COLO829 (cell line): ENCODE measurements at regions not wholly inside any gene's neighbourhood (a gene's known extent, or its start where the extent isn't known, plus 50 kb on each side); places are given as distances from the start of the nearest gene placed in this dataset.
"Not testable (repeated sequence)": the region's sequence is repeated elsewhere in the genome, so short reads cannot be mapped to it uniquely, and the experiment has no call there.

Experiments used
- DNase-seq: peaks from one replicate; pipeline ENCODE4 v3.0.0; 2012; ENCODE audit warnings: low spot score

GRCh38 chr19:30681162-30682100, 309.2 kb downstream of the ZNF536 start:
- DNase-seq, result no peak

- not testable (repeated sequence) for DNase-seq
Measured at GRCh38 chr19:30680399-30680798, 308.2 kb downstream of the ZNF536 start.

GRCh38 chr19:30679789-30680188, 307.6 kb downstream of the ZNF536 start:
- no peak for DNase-seq

DNA sequence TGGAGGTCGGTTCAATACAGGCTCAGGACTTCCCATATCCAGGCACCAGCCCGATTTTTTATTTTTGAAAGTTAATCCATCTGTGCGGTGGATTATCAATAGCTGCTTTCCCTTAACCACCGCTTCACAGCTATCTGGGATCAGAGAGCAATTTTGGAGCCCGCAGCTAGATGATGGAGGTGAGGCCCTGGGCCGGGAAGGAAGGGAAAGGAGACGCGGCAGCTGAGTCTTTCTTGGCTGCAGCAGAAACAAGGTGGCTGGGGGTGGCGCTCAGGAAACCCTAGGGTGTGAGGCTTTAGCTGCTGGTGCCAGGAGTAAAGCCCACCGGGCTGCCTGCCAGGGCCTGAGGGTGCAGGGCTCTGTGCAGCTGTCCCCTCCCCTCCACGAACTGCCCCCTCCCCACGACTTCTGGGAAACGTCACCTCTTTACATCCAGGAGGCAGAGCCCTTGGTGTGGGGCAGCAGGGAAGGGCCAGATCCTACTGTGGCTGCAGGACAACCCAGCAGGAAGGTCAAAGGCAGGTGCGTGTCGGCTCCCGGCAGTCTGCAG, 307.0 kb downstream of the ZNF536 start:
- DNase-seq, result no peak

GRCh38 chr19:30678168-30678567, 306.0 kb downstream of the ZNF536 start:
- no peak for DNase-seq

- no peak for DNase-seq
Measured at GRCh38 chr19:30677702-30678101, 305.5 kb downstream of the ZNF536 start.

GRCh38 chr19:30676990-30677679, 305.0 kb downstream of the ZNF536 start:
- DNase-seq, result no peak

DNA sequence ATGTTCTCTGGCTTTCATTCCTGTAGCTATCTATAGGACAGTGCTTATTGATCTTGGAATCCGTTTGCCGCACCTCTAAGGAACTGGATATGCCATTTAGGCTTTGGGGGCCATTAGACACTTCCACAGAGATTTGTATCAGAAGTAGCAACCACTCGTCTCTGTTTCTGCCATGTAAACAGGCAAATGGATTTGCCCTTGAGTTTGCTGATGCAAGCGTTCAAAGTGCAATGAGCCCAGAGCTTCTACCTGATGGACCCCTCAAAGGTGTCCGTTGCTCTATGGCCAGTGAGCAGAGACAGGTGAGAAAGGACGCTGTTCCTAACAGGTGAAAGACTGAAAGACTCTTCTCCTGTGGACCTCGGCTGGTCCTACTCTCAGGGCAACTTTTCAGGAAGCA, 302.9 kb downstream of the ZNF536 start:
- DNase-seq, result no peak

DNA sequence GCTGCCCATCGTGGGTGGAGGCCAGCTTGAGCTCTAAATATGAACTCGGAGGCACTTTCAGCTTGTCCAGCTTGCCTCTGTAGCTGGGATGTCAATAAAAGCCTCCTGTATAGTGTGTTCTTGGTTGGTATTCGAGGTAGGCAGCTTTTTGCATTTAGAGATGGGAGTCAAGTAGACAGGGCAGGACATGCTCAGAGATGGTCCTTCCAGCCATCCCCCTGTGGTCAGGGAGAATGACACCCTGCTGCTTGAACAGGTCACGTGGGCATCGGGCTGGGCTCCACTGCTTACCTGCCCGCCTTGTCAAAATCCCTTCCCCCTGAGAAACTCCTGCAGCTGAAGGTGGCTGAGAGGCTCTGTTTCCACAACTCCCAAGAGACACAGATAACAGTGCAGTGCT, 302.5 kb downstream of the ZNF536 start:
- no peak for DNase-seq

- no peak for DNase-seq
Measured at GRCh38 chr19:30673336-30673735, 301.2 kb downstream of the ZNF536 start.

DNA sequence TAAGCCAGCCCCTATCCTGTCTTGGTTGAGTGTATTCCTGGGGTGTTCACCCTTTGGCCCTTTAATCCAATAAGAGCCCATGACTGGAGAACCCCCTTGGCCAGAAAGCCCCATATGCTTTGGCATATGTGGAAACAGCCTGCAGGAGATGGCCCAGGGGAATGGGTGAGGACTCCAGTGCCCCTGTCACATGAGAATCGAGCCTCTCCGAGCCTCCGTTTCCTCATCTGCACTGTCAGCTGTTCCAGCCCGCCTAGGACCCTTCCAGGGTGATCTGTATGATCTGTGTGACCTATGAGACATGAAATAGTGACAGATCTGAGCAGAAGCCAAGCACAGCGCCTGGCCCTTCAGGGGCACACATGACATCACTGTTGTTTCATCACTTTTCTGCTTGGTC, 300.7 kb downstream of the ZNF536 start:
- no peak for DNase-seq

- DNase-seq, result no peak
Measured at GRCh38 chr19:30671622-30672051, 299.5 kb downstream of the ZNF536 start.

GRCh38 chr19:30671367-30671619, 299.1 kb downstream of the ZNF536 start:
- DNase-seq, result no peak

GRCh38 chr19:30670562-30671366, 298.6 kb downstream of the ZNF536 start:
- DNase-seq, result peak; percentile 38

DNA sequence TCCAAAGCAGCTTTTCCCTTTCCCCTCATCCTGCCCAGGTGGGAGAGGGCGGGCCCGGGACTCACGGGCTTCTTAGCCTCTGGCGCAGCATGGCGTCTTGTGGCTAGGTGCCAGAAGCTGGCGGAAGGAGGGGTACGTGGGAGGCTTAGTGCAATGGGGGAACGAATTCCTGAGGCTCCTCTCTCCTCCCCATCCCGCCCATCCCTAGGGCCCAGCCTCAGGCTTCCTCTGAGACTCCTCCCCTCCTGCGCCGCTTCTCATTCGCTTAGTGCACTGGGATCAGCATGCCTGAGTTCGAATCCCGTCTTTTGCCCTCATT, 297.8 kb downstream of the ZNF536 start:
- DNase-seq, result no peak

GRCh38 chr19:30669329-30670010, 297.3 kb downstream of the ZNF536 start:
- DNase-seq, result peak; percentile 41

DNA sequence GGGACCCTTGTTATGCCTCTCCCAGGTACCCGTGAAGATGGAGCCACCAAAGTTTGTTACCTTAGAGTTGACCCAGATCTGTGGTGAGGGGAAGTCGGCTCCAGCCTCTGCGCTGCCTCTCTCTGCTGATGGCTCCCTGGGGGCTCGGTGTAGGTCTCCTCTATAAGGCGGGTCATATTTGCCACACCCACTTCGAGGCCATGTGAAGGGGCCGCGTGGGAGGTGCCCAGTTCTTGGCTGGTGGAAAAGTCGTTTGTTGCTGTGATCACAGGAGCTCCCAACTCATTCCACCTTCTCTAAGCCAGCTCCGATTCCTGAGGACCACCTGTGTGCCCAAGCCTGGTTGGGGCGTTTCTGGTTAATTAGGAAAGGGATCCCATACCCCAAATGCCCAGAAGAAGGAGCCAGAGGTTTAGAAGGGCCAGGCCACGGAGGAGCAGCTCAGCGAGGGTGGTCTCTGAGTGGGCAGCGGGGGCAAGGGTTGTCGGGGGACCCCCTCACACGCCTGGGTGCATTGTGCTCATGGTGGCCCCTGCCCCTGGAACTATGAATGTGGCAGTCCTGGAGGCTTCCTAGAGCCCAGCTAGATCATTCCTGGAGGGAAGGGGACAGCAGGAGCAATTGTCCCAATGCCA, 296.5 kb downstream of the ZNF536 start:
- DNase-seq, result no peak

DNA sequence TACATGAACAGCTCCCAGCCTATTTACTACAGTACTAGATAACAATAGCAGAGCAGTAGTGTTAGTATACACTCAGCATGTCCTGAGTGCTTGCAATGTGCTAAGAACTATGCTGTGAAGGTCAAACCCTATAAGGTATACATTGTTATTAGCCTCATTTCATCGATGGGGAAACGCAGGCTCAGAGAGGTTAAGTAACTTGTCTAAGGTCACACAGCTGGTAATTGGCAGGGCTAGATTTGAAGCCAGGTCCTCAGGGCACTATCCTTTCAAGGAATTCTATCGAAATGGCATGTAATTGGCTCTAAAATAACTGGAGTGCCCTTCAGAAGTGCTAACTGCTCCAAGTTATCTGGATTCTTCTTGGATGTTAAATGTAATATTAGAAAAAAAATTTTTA, 295.6 kb downstream of the ZNF536 start:
- DNase-seq, result no peak

GRCh38 chr19:30667227-30667626, 295.0 kb downstream of the ZNF536 start:
- no peak for DNase-seq

DNA sequence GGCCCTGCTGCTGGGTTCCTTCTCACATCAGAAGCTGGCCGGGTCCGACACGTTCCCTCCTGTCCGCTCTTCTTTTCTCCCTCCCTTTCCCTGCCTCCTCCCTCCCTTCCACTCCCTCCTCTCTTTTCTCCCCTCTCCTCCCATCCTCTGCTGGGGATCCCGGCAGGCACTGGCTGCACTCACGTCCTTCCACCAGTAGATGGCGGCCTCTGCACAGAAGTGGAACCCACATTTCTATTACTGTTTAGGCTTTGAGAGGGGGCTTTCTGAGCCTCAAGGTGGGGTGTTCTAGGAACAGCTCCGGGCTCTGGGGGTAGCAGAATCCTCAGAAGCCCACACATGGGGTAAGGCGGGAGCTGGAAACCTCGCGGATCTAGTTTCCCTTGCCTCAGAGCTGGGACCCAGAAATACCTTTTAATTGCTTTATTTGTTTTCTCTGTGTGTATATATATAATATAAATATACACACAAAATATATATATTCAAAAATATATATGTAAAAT, 294.2 kb downstream of the ZNF536 start:
- no peak for DNase-seq

DNA sequence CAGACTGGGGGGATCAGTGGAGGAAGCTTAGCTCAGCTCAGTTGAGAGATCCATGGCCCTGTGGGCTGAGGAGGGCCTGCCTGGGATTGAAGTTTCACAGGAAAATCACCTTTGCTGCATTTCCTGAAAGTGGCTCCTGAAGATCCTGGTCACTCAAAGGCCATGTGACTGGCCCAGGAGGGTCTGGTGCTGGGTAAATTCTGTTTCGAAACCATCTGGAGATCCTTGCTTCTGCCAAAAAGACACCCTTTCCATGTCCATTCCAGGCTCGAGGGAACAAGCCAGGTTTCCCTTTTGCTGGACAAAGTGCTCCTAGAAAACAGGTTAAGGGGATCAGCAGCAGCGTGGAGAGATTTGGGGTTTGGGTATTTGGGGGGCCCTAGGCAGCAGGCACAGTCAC, 293.3 kb downstream of the ZNF536 start:
- no peak for DNase-seq
